NCI-H345 (cell line): ENCODE measurements at regions not wholly inside any gene's neighbourhood (a gene's known extent, or its start where the extent isn't known, plus 50 kb on each side); places are given as distances from the start of the nearest gene placed in this dataset.
"Not testable (repeated sequence)": the region's sequence is repeated elsewhere in the genome, so short reads cannot be mapped to it uniquely, and the experiment has no call there.

Source experiments
- DNase-seq: peaks from one replicate; lab custom pipeline; 2025; lab: John Stamatoyannopoulos, UW

- no peak for DNase-seq
Observed at GRCh38 chr10:30197186-30197585, 137.8 kb upstream of the JCAD start.

DNA sequence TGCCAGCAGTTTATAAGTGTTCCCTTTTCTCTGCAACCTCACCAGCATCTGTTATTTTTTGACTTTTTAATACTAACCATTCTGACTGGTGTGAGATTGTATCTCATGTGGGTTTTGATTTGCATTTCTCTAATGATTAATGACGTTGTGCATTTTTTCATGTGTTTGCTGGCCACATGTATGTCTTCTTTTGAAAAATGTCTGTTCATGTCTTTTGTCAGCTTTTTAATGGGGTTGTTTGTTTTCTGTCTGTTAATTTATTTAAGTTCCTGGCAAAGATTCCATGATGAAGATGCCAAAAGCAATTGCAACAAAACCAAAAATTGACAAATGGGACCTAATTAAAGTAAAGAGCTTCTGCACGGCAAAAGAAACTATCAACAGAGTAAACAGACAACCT is 137.2 kb upstream of the JCAD start:
- DNase-seq, result not testable (repeated sequence)

DNA sequence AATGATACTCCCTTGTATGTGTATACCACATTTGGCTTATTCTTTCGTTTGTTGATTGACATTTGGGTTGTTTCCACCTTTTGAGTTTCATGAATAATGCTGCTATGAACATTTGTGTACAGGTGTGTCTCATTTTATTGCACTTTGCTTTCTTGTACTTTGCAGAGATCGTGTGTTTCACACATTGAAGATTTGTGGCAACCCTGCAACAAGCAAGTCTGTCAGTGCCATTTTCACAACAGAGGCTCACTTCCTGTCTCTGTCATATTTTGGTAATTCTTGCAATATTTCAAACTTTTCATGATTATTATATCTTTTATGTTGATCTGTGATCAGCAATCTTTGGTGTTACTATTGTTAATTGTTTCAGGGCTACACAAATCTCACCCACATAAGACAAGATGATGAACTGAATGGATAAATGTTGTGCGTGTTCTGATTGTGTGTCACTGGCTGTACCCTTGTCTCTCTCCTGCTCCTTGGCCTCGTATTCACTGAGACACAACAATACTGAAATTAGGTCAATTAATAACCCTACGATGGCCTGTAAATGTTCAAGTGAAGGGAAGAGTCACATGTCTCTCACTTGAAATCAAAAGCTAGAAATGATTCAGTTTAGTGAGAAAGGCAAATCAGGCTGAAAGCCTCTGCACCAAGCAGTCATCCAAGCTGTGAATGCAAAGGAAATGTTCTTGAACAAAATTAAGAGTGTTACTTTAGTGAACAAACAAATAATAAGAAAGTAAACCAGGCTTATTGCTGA is 133.6 kb upstream of the JCAD start:
- no peak for DNase-seq

DNA sequence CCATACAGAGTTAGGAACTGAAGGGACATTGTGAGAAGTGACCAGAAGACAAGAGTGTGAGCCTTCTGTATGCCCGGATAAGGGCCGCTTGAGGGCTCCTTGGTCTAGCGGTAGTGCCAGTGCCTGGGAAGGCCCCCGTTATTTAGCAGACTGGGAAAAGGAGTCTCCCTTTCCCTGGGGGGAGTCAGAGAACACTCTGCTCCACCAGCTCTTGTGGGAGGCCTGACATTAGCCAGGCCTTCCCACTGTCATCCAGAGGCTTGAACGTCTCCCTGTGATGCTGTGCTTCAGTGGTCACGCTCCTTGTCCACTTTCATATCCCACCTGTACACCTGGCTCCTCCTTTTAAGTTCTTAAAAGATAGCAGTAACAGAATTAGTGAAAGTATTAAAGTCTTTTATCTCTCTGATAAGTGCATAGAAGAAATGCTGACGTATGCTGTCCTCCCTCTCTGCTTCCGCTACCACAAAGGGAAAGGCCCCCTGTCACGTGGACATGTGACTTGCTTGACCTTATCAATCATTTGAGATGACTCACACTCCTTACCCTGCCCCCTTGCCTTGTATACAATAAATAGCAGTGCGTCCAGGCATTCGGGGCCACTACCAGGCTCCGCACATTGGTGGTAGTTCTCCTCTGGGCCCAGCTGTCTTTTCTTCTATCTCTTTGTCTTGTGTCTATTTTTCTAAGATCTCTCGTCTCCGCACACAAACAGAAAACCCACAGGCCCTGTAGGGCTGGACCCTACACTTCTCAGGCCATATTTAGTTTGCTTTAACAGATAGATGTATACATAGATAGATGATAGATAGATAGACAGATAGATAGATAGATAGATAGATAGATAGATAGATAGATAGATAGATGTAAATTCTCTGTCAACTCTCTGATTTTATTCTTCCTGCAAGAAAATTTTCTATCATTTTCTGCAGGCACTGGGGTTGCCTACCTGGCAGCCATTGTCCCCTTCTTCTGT is 131.5 kb upstream of the JCAD start:
- no peak for DNase-seq

GRCh38 chr10:30189238-30189580 is 129.8 kb upstream of the JCAD start:
- no peak for DNase-seq

GRCh38 chr10:30188556-30189237 is 129.3 kb upstream of the JCAD start:
- no peak for DNase-seq

DNA sequence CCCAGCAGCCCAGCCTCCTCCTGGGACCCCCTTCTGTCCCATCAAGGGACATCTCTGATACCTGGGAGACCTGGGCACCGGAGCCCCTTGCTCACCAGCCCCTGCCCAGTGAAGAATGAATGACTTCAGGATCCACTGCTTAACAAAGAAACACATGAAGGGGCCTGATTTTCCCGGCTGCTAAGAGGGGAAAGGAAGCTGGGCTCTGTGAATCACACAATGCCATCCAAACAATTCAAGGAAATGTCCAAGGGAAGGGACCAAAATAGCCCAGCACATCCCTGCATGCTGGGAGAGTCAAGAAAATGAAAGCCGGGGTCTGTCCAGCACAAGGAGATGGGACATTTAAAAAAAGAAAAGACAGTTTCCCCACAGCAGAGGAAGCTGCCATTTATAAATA is 128.7 kb upstream of the JCAD start:
- DNase-seq, result no peak

DNA sequence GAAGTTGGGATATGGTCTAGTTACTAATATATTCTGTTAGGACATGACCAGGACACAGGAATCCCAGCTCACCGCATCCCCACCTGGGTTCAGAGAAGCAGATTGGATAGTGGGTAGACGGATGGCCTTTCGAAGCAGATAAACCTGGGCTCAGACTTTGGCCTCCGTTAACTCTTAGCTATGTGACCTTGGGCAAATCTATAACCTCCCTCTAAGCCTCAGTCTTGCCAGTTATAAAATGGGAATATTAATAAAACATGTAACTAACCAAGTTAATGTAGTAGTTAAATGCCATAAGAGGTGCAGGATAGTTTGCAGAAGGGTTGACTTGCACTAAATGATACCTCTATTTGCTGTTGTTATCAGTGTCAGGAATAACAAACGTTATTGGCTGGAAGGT is 127.6 kb upstream of the JCAD start:
- no peak for DNase-seq

- no peak for DNase-seq
Observed at GRCh38 chr10:30186371-30186875, 127.0 kb upstream of the JCAD start.

- DNase-seq, result no peak
Observed at GRCh38 chr10:30185916-30186315, 126.5 kb upstream of the JCAD start.

- no peak for DNase-seq
Observed at GRCh38 chr10:30185341-30185740, 126.0 kb upstream of the JCAD start.

DNA sequence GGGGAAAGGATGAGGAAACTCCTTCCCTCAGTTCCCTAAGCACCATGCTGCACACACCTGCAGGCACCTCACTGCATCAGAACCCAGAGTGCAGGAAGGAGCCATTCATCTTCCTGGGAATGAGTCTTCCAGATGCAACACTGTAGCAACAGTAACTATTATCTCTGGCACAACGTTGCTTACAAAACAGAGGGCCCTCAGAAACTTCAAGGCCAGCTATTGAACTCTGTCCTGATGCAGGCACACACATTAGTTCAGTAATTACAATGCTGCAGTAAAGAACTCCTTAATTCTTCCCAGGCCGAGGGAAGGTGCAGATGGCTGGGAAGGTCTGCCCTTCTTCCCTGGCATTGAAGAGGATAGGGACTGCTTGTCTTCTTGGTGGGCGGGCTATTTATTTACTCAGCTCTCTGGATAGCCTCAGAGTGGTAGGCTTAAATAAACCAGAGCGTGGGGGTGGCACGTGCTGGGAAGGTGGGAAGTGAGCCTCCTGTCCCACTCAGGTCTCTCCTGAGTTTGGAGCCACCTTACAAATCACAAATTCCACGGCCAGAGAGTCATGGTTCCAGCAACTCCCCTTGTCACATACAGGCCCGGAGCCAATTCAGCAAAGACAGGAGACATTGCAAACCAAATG is 125.1 kb upstream of the JCAD start:
- no peak for DNase-seq

DNA sequence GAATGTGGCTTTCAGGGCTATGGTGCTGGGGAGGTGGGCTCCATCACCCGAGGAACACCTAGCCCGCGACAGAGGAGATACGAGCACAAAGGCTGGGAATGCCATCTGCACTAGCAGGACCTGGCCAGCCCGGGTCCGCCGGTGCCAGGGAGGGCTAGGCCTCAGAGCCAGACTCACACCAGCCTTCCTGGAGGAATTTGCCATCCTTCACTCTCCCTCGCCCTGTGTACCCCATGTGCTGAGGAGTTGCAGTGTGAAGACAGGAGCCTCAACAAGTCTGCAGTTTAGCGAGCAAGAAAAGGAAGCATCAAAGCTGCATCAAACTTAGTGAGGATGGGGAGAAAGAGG is 123.6 kb upstream of the JCAD start:
- no peak for DNase-seq

DNA sequence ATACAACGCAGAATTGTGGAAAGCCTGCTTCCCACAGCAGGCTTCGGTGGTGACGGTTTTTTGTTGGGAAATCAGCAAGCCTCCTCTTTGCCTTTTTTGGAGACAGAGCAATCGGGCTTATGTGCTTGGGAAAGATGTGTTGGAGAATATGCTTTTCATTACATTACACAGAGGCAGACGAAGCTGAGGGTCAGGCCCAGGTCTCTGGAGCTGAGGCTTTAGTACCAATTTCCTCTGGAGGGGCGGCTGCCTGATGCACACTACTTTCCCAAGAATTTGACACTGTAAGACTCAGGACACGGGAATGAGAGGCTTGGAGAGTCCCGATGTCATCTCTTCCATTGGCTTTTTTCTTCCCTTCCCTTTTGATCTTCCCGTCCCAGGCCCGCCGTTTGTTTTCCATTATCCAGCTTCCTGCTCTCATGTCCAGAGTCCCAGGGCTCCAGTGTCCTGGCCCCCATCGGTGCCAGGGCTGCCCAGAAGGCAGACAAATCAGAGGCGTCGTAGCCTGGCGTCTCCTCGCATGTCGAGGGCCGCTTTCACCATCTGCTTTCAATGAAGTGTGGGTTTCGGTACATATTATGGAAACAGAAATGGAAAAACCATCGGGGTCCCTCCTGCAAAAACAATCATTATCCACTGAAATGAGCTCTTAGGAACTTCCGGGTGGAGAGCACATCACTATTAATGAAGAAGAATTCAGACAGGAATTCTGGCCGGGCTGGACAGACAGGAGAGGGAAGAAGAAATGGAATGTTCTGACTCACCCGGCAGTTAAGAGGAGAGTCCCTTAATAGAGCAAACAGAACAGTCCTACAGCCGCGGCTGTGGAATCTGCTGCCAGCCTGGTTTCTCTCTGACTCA is 123.0 kb upstream of the JCAD start:
- DNase-seq, result no peak

DNA sequence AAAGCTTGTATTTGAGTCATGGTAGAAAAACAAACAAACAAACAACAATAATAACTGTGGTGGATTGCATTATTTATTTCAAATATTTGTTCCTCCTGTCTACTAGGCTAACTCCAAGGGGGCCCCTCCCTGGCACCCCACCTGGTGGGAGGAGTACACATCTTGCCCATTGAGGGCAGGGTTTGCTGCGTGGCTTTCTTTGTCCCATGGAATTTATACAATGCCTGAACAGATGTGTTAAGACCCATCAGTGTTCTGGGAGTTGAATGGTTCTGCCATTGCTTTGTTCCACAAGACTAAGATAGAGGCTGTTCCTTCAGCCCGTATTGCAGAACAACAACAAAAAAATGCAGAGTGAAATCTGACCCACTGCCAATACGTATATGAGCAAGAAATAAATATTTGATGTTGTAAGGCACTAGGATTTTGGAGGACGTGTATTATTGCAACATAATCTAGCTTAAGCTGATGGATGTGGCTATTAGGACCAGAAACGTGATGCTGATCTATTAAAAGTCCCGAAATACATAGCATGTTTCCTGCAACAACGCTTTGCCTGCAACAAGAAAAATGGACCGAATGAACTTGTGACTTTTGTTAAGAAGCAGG is 119.1 kb upstream of the JCAD start:
- DNase-seq, result no peak

- DNase-seq, result no peak
Observed at GRCh38 chr10:30176776-30177533, 117.6 kb upstream of the JCAD start.

DNA sequence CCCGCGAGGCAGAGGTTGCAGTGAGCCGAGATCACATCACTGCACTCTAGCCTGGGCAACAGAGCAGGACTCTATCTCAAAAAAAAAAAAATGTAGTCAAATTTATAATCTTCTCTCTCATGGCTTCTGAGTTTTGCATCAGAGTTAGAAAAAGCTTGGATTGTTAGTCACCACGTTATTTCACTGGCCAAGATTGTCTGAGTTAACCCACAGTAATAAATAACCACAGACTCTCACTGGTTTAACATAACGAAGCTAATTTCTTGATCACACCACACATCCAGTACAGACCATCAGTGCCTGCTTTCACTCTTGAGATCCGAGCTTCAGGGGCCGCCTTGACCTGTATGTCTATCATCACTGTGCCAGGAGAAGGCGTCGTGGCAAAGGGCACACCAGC is 116.8 kb upstream of the JCAD start:
- DNase-seq, result no peak

DNA sequence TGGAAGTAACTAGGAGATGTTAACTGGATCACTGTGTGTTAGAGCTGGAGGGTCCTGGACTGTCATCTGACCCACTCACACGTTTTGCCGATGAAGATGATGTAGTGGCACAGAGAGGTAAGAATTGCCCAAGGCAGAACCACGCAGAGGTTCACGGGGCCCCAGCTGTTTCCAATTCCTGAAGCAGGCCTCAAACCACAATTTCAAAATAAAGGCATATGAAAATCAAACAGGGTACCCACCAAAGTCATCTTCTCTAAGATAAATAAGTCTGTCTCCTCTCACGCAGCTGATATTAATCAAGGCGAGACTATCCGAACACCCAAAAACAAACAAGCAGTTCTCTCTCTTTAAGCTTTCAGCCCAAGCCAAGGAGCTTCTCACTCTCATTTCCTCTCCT is 113.3 kb upstream of the JCAD start:
- DNase-seq, result no peak

- no peak for DNase-seq
Observed at GRCh38 chr10:30172091-30172490, 112.7 kb upstream of the JCAD start.

- DNase-seq, result no peak
Observed at GRCh38 chr10:30171601-30172000, 112.2 kb upstream of the JCAD start.
